ENCODE measurements at regions not wholly inside any gene's neighbourhood (a gene's known extent, or its start where the extent isn't known, plus 50 kb on each side); places are given as distances from the start of the nearest gene placed in this dataset.
"Not testable (repeated sequence)": the region's sequence is repeated elsewhere in the genome, so short reads cannot be mapped to it uniquely, and the experiment has no call there.

- no peak for DNase-seq
Measured at GRCh38 chr4:33924811-33925210, 2319.5 kb downstream of the ARAP2 start.

- DNase-seq, result no peak
Measured at GRCh38 chr4:33930497-33930896, 2313.8 kb downstream of the ARAP2 start.

- no peak for DNase-seq
Measured at GRCh38 chr4:33931026-33931425, 2313.3 kb downstream of the ARAP2 start.

- DNase-seq, result no peak
Measured at GRCh38 chr4:33940281-33940680, 2304.0 kb downstream of the ARAP2 start.

GRCh38 chr4:33941854-33942253 is 2302.5 kb downstream of the ARAP2 start:
- no peak for DNase-seq

- no peak for DNase-seq
Measured at GRCh38 chr4:33948921-33949320, 2295.4 kb downstream of the ARAP2 start.

- not testable (repeated sequence) for DNase-seq
Measured at GRCh38 chr4:33953848-33954247, 2290.5 kb downstream of the ARAP2 start.

GRCh38 chr4:33954759-33955158 is 2289.6 kb downstream of the ARAP2 start:
- no peak for DNase-seq

GRCh38 chr4:33959519-33959918 is 2284.8 kb downstream of the ARAP2 start:
- DNase-seq, result no peak

GRCh38 chr4:33961761-33962160 is 2282.6 kb downstream of the ARAP2 start:
- no peak for DNase-seq

- DNase-seq, result no peak
Measured at GRCh38 chr4:33966808-33967207, 2277.5 kb downstream of the ARAP2 start.

- no peak for DNase-seq
Measured at GRCh38 chr4:33974270-33974669, 2270.0 kb downstream of the ARAP2 start.

GRCh38 chr4:33975995-33976394 is 2268.3 kb downstream of the ARAP2 start:
- no peak for DNase-seq

- DNase-seq, result not testable (repeated sequence)
Measured at GRCh38 chr4:33979781-33980180, 2264.5 kb downstream of the ARAP2 start.

GRCh38 chr4:33980361-33980760 is 2264.0 kb downstream of the ARAP2 start:
- DNase-seq, result no peak

GRCh38 chr4:33989820-33990443 is 2254.4 kb downstream of the ARAP2 start:
- DNase-seq, result no peak

- DNase-seq, result no peak
Measured at GRCh38 chr4:33996075-33996718, 2248.1 kb downstream of the ARAP2 start.

GRCh38 chr4:33998291-33998690 is 2246.0 kb downstream of the ARAP2 start:
- DNase-seq, result no peak

- DNase-seq, result no peak
Measured at GRCh38 chr4:34000356-34000755, 2244.0 kb downstream of the ARAP2 start.

GRCh38 chr4:34006540-34006939 is 2237.8 kb downstream of the ARAP2 start:
- not testable (repeated sequence) for DNase-seq

- DNase-seq, result no peak
Measured at GRCh38 chr4:34009951-34010350, 2234.4 kb downstream of the ARAP2 start.

- DNase-seq, result no peak
Measured at GRCh38 chr4:34010751-34011519, 2233.4 kb downstream of the ARAP2 start.

GRCh38 chr4:34035225-34035624 is 2209.1 kb downstream of the ARAP2 start:
- DNase-seq, result no peak

GRCh38 chr4:34037280-34037679 is 2207.0 kb downstream of the ARAP2 start:
- DNase-seq, result no peak
